ENCODE measurements at regions not wholly inside any gene's neighbourhood (a gene's known extent, or its start where the extent isn't known, plus 50 kb on each side); places are given as distances from the start of the nearest gene placed in this dataset.

DNA sequence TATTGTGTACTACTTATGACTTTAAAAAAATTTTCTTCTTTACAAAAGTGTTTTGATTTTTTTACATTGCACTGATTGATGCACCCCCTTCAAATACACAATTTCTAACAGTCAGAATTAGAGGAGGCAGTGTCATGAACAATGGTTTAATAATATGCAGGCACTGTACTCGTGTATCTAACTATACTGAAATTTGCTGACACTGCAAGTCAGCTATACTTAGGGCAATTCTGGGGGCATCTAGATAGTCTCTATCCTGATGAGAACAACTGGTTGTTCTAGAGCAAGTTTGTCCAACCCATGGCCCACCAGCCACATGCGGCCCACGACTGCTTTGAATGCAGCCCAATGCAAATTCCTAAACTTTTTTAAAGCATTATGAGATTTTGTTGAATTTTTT lies 375.6 kb downstream of the BCKDHB start:
- Histone ChIP-seq H3K4me1 (ENCODE audit: insufficient read depth, low read length) (0 out of 2 replicates have a peak, but pooled peaks cover 5% of the 10 kb centered on the region), H3K9ac (ENCODE audit: low read depth, low read length) (no peak overlapping the region), H3K9me3 (ENCODE audit: control insufficient read depth, insufficient read depth, low read length) (no peaks in the 10 kb centered on the region), H3K36me3 (ENCODE audit: insufficient read depth, low read length) (no peaks in the 10 kb centered on the region)

- H3K36me3 ChIP-seq (ENCODE audit: insufficient read depth, low read length), result no peaks in the 10 kb centered on the region
- 0 out of 2 replicates have a peak, but pooled peaks cover 5% of the 10 kb centered on the region for H3K4me1 ChIP-seq (ENCODE audit: insufficient read depth, low read length)
- no peaks in the 10 kb centered on the region for H3K9me3 ChIP-seq (ENCODE audit: control insufficient read depth, insufficient read depth, low read length)
- H3K9ac ChIP-seq (ENCODE audit: low read depth, low read length), result no peak overlapping the region
These were observed 374.1 kb downstream of the BCKDHB start for GRCh38 chr6:80480421-80481157.

GRCh38 chr6:80478030-80478429 lies 371.6 kb downstream of the BCKDHB start:
- H3K9ac ChIP-seq (ENCODE audit: low read depth, low read length), result no peak overlapping the region
- H3K36me3 ChIP-seq (ENCODE audit: insufficient read depth, low read length), result no peaks in the 10 kb centered on the region
- 0 out of 2 replicates have a peak, but pooled peaks cover 5% of the 10 kb centered on the region for H3K4me1 ChIP-seq (ENCODE audit: insufficient read depth, low read length)
- no peaks in the 10 kb centered on the region for H3K9me3 ChIP-seq (ENCODE audit: control insufficient read depth, insufficient read depth, low read length)

DNA sequence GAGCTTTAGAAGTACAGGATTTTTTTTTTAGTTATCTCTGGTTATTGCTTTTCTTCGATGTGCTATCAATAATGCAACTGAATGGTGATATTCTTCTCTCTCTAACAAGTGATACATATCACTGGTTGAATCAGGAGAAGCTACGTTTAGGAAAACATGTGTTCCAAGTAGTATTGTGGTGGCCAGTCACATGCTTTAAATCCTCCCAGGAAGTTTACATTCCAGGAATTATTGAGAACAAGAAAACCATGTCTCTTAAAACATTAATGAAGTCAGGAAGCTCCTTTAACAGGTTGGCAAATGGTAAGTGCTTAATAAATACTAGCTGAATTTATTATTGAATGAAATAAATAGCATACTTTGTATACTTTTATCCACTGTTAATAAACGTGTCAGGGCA lies 371.1 kb downstream of the BCKDHB start:
- Histone ChIP-seq H3K4me1 (ENCODE audit: insufficient read depth, low read length) (0 out of 2 replicates have a peak, but pooled peaks cover 5% of the 10 kb centered on the region), H3K9ac (ENCODE audit: low read depth, low read length) (no peak overlapping the region), H3K9me3 (ENCODE audit: control insufficient read depth, insufficient read depth, low read length) (no peaks in the 10 kb centered on the region), H3K36me3 (ENCODE audit: insufficient read depth, low read length) (no peaks in the 10 kb centered on the region)

DNA sequence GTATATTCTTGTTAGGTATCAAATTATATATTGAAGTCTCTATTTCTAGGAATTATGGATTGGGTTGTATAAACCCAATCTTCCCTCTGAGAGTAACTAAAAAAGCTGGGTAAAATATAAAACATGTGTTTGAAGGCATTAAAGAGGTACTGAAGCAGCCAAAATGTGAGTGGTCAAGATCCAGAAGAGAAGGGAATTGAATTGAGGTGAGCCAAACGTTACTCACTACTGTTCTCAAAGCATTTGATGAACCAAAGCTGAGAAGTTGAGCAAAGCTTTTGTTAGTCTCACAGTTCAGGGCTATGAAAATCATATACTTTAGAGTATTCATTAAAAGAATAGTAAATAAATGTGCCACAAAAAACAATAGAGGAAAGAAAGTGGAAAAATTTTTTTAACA lies 365.8 kb downstream of the BCKDHB start:
- Histone ChIP-seq H3K36me3 (ENCODE audit: insufficient read depth, low read length) (no peaks in the 10 kb centered on the region), H3K4me1 (ENCODE audit: insufficient read depth, low read length) (no peaks in the 10 kb centered on the region), H3K9me3 (ENCODE audit: control insufficient read depth, insufficient read depth, low read length) (no peaks in the 10 kb centered on the region), H3K9ac (ENCODE audit: low read depth, low read length) (no peak overlapping the region)

DNA sequence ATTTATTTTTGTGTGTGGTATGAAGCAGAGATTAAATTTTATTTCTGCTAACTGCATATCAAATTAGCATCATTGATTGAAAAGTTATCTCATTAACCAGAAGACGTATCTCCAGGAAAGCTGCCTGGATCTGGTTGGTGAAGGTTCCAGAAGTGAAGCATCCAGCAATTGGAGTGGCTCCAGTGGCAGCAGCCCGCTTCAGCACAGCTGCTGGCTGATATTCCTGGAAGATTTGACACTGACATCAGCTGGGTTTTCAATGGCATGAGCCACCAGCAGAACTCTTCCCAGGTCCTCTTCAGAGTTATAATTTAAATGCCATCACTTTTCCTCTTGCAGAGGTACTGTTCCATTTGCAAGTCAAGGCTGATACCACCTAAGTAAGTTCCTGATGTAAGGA lies 363.5 kb downstream of the BCKDHB start:
- no peaks in the 10 kb centered on the region for H3K4me1 ChIP-seq (ENCODE audit: insufficient read depth, low read length)
- no peaks in the 10 kb centered on the region for H3K9me3 ChIP-seq (ENCODE audit: control insufficient read depth, insufficient read depth, low read length)
- no peaks in the 10 kb centered on the region for H3K36me3 ChIP-seq (ENCODE audit: insufficient read depth, low read length)
- no peak overlapping the region for H3K9ac ChIP-seq (ENCODE audit: low read depth, low read length)

DNA sequence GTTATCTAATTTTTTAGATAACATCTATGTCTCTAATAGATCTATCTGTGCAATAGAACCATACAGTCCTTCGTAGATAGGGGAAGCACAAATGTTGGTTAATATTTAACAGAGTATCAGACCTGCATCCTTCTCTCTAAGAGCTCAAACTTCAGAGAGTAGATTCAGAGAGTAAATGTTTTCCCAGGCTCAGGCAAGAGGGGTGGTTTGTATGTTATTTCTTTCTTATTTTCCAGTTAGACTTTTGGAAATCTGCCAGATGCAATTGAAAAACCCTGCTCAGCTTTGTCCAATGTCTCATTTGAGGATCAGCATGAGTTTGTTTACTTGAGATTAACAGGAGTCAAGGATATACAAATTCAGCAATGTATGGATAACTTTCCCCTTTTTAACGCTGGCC lies 361.9 kb downstream of the BCKDHB start:
- Histone ChIP-seq H3K9ac (ENCODE audit: low read depth, low read length) (no peak overlapping the region), H3K9me3 (ENCODE audit: control insufficient read depth, insufficient read depth, low read length) (no peaks in the 10 kb centered on the region), H3K4me1 (ENCODE audit: insufficient read depth, low read length) (0 out of 2 replicates have a peak, but pooled peaks cover 4% of the 10 kb centered on the region), H3K36me3 (ENCODE audit: insufficient read depth, low read length) (no peaks in the 10 kb centered on the region)

DNA sequence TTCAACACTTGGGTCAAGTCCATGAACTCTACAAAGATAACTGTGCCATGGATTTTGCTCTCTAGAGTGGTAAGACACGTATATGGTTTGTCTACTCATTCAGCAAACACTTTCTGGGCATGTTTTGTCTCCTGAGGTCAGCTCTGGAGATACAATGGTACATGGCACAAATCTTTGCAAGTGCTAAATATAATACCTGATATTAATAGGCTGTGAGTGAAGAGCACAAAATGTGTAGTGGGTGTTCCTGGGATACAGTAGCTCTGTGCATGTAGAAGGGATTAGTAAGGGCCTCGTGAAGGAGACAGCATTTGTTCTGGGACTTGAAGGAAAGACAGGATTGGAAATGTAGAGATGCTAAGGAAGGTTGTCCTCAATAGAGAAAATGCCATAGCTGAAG lies 360.9 kb downstream of the BCKDHB start:
- no peak overlapping the region for H3K9ac ChIP-seq (ENCODE audit: low read depth, low read length)
- H3K9me3 ChIP-seq (ENCODE audit: control insufficient read depth, insufficient read depth, low read length), result no peaks in the 10 kb centered on the region
- 0 out of 2 replicates have a peak, but pooled peaks cover 4% of the 10 kb centered on the region for H3K4me1 ChIP-seq (ENCODE audit: insufficient read depth, low read length)
- H3K36me3 ChIP-seq (ENCODE audit: insufficient read depth, low read length), result no peaks in the 10 kb centered on the region

DNA sequence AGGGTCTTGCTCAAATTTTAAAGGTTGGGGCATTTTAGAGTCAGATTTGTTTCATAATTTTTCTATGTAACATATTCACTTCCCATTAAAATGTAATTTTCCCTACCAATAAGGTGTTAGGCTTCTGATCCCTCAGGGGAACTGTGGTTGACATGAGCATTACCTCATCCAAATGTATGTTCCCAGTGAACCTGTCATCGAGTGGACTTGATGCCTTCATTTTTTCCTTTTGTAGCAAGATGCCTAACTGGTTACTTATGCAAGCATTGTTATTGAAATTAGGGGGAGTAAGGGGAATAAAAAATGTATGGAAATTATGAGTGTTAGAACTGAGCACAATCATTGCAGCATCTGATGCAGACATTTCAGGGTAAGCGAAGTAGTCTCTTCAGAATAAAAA lies 360.5 kb downstream of the BCKDHB start:
- no peak overlapping the region for H3K9ac ChIP-seq (ENCODE audit: low read depth, low read length)
- H3K36me3 ChIP-seq (ENCODE audit: insufficient read depth, low read length), result no peaks in the 10 kb centered on the region
- H3K4me1 ChIP-seq (ENCODE audit: insufficient read depth, low read length), result 0 out of 2 replicates have a peak, but pooled peaks cover 4% of the 10 kb centered on the region
- H3K9me3 ChIP-seq (ENCODE audit: control insufficient read depth, insufficient read depth, low read length), result no peaks in the 10 kb centered on the region

DNA sequence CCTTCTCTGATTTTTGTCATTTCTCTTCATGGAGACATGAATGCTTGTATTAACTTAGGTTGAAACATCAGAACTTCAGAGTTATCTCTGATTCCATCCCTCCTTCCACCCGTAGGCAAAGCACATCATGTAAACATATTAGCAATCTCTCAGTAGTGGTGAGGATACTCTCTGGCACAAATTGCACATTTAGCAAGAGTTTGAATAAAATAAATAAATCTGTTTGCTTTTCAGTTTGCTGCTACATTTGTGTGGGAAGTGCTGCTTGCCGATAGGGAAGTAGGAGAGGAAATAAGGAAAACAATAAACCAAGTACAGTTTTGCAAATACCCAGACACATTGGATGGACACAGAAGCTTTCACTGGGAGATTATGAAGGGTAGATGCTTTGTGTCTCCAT lies 359.0 kb downstream of the BCKDHB start:
- Histone ChIP-seq H3K4me1 (ENCODE audit: insufficient read depth, low read length) (0 out of 2 replicates have a peak, but pooled peaks cover 4% of the 10 kb centered on the region), H3K9ac (ENCODE audit: low read depth, low read length) (no peak overlapping the region), H3K36me3 (ENCODE audit: insufficient read depth, low read length) (no peaks in the 10 kb centered on the region), H3K9me3 (ENCODE audit: control insufficient read depth, insufficient read depth, low read length) (no peaks in the 10 kb centered on the region)

DNA sequence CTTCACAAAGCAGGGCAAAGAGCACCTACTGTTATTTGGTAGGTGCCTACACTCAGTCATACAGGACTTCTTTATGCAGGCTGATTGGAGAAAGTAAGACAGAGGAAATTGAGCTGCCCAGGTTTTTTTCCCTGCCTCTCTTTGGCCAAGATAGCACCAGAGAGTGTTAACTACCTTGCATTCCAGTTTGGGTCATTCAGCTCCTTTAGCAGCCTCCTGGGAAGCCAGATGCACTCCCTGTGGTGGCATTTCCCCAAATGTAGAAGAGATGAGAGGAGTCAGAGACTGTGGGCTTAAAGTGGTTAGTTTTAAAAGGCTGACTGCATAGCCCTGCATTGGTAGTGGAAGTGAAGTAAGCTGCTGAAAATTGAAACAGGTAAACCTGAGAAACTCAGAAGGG lies 358.4 kb downstream of the BCKDHB start:
- no peak overlapping the region for H3K9ac ChIP-seq (ENCODE audit: low read depth, low read length)
- H3K4me1 ChIP-seq (ENCODE audit: insufficient read depth, low read length), result 0 out of 2 replicates have a peak, but pooled peaks cover 4% of the 10 kb centered on the region
- H3K36me3 ChIP-seq (ENCODE audit: insufficient read depth, low read length), result no peaks in the 10 kb centered on the region
- no peaks in the 10 kb centered on the region for H3K9me3 ChIP-seq (ENCODE audit: control insufficient read depth, insufficient read depth, low read length)

DNA sequence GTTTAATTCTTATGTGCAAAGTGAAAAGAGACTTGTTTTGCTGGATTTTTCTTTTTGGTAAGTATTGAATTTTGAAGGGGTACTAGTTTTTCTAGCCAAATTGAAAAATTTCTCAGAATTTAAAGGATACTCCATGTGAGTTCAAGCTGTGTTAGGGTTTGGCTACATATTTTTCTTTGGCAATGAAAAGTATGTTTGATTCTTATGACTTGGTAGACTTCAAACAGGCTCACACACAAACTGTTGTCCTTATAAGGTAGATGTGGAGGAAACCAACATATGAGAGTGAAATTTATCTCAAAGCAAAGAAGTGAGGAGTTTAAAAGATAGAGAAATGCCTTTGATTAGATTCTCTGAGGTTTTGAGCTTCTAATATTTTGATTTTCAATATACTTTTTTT lies 356.7 kb downstream of the BCKDHB start:
- Histone ChIP-seq H3K36me3 (ENCODE audit: insufficient read depth, low read length) (no peaks in the 10 kb centered on the region), H3K4me1 (ENCODE audit: insufficient read depth, low read length) (0 out of 2 replicates have a peak, but pooled peaks cover 4% of the 10 kb centered on the region), H3K9me3 (ENCODE audit: control insufficient read depth, insufficient read depth, low read length) (no peaks in the 10 kb centered on the region), H3K9ac (ENCODE audit: low read depth, low read length) (no peak overlapping the region)

GRCh38 chr6:80460257-80460865 lies 353.9 kb downstream of the BCKDHB start:
- no peaks in the 10 kb centered on the region for H3K9me3 ChIP-seq (ENCODE audit: control insufficient read depth, insufficient read depth, low read length)
- H3K4me1 ChIP-seq (ENCODE audit: insufficient read depth, low read length), result peaks cover 9% of the 10 kb centered on the region; the same call in 1 of the 2 replicates
- H3K36me3 ChIP-seq (ENCODE audit: insufficient read depth, low read length), result no peaks in the 10 kb centered on the region
- H3K9ac ChIP-seq (ENCODE audit: low read depth, low read length), result no peak overlapping the region

- H3K4me1 ChIP-seq (ENCODE audit: insufficient read depth, low read length), result peaks cover 5% of the 10 kb centered on the region; the same call in 1 of the 2 replicates
- no peaks in the 10 kb centered on the region for H3K9me3 ChIP-seq (ENCODE audit: control insufficient read depth, insufficient read depth, low read length)
- no peak overlapping the region for H3K9ac ChIP-seq (ENCODE audit: low read depth, low read length)
- no peaks in the 10 kb centered on the region for H3K36me3 ChIP-seq (ENCODE audit: insufficient read depth, low read length)
These were observed 351.0 kb downstream of the BCKDHB start for GRCh38 chr6:80457439-80457933.
